BLaER1 (cell line): ENCODE measurements at regions not wholly inside any gene's neighbourhood (a gene's known extent, or its start where the extent isn't known, plus 50 kb on each side); places are given as distances from the start of the nearest gene placed in this dataset.

Experiments
- H3K27ac ChIP-seq: shearing (Covaris generic); formaldehyde crosslinking; 2 replicates; pipeline ENCODE4 v1.8.1; 2022
- H3K27me3 ChIP-seq: shearing (Covaris generic); formaldehyde crosslinking; 2 replicates; pipeline ENCODE4 v1.8.1; 2022
- H3K36me3 ChIP-seq: shearing (Covaris generic); formaldehyde crosslinking; 2 replicates; pipeline ENCODE4 v1.8.1; 2022
- H3K4me1 ChIP-seq: shearing (Covaris generic); formaldehyde crosslinking; 2 replicates; pipeline ENCODE4 v1.8.1; 2022
- H3K4me2 ChIP-seq: shearing (Covaris generic); formaldehyde crosslinking; 2 replicates; pipeline ENCODE4 v1.8.1; 2022
- H3K4me3 ChIP-seq: shearing (Covaris generic); formaldehyde crosslinking; 2 replicates; pipeline ENCODE4 v1.8.1; 2022
- H3K9ac ChIP-seq: shearing (Covaris generic); formaldehyde crosslinking; 2 replicates; pipeline ENCODE4 v1.8.1; 2022
- H3K9me3 ChIP-seq: shearing (Covaris generic); formaldehyde crosslinking; 2 replicates; pipeline ENCODE4 v1.8.1; 2022
- H4K20me1 ChIP-seq: shearing (Covaris generic); formaldehyde crosslinking; 2 replicates; pipeline ENCODE4 v1.8.1; 2022
- Cebpa-rat ChIP-seq: shearing (Covaris generic); IDR thresholded peaks from 2 replicates; pipeline ENCODE4 v1.8.1; 2022

DNA sequence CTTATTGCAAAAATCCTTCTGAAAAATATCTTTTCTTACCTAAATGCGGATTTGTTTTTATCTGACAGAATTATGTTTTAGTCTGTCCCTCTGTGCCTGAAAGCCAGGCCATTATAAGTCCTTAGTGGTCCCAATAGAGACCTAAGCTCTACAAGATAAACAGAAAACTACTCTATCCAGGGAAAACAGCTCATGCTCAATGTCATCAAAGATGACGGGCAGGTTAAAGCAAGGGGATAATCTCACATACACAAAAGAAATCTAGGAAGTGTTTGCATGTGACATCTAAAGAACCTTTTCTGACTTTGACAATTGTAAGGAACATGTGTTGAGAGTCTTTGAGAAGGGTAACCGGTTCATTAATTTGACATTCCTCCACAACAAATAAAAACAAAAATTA is 741.1 kb upstream of the ID2 start:
- no peaks in the 10 kb centered on the region for H3K36me3 ChIP-seq
- no peak for TF ChIP-seq Cebpa-rat
- no peak overlapping the region for H3K9ac ChIP-seq
- no peak overlapping the region for H3K4me3 ChIP-seq
- no peaks in the 10 kb centered on the region for H4K20me1 ChIP-seq
- H3K27ac ChIP-seq: no peak overlapping the region
- H3K4me1 ChIP-seq: peaks cover 8% of the 10 kb centered on the region
- no peaks in the 10 kb centered on the region for H3K9me3 ChIP-seq
- no peaks in the 10 kb centered on the region for H3K27me3 ChIP-seq
- no peak overlapping the region for H3K4me2 ChIP-seq

DNA sequence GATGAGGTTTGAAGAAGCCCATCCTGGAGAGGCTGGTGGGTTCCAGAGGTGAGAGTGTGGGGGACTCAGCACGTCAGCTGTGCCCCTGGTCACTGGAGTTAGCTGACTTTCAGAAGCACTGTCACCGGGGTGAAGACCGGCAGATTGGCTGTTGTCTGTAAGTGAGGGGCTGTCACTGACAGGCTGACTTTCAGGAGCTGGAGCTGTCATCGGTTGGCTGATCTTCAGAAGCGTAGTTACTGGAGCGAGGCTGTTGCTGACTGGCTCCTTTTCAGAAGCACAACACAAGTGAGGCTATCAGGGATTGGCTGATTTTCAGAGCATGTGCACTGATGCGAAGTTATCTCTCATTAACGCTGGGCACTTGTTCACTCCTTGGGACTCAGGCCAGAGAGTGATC is 738.4 kb upstream of the ID2 start:
- no peak overlapping the region for H3K27ac ChIP-seq
- H3K9ac ChIP-seq: no peak overlapping the region
- no peak overlapping the region for H3K4me2 ChIP-seq
- H3K4me3 ChIP-seq: no peak overlapping the region
- H3K4me1 ChIP-seq: peaks cover 8% of the 10 kb centered on the region
- TF ChIP-seq Cebpa-rat: no peak
- H3K36me3 ChIP-seq: no peaks in the 10 kb centered on the region
- H3K27me3 ChIP-seq: no peaks in the 10 kb centered on the region
- no peaks in the 10 kb centered on the region for H3K9me3 ChIP-seq
- H4K20me1 ChIP-seq: no peaks in the 10 kb centered on the region

- H3K27ac ChIP-seq: no peak overlapping the region
- H3K4me2 ChIP-seq: no peak overlapping the region
- H3K4me3 ChIP-seq: no peak overlapping the region
- H3K27me3 ChIP-seq: no peaks in the 10 kb centered on the region
- H3K4me1 ChIP-seq: peaks cover 8% of the 10 kb centered on the region
- TF ChIP-seq Cebpa-rat: no peak
- H3K9ac ChIP-seq: no peak overlapping the region
- H4K20me1 ChIP-seq: no peaks in the 10 kb centered on the region
- no peaks in the 10 kb centered on the region for H3K36me3 ChIP-seq
- H3K9me3 ChIP-seq: no peaks in the 10 kb centered on the region
Observed at GRCh38 chr2:7945026-7945425, 736.8 kb upstream of the ID2 start.

- Histone ChIP-seq H3K9ac (no peak overlapping the region), H3K27me3 (no peaks in the 10 kb centered on the region), H3K36me3 (no peaks in the 10 kb centered on the region), H3K9me3 (no peaks in the 10 kb centered on the region), H3K4me3 (no peak overlapping the region), H3K27ac (no peak overlapping the region), H3K4me1 (no peaks in the 10 kb centered on the region), H3K4me2 (no peak overlapping the region), H4K20me1 (no peaks in the 10 kb centered on the region)
- no peak for TF ChIP-seq Cebpa-rat
Observed at GRCh38 chr2:7950035-7950612, 731.7 kb upstream of the ID2 start.

DNA sequence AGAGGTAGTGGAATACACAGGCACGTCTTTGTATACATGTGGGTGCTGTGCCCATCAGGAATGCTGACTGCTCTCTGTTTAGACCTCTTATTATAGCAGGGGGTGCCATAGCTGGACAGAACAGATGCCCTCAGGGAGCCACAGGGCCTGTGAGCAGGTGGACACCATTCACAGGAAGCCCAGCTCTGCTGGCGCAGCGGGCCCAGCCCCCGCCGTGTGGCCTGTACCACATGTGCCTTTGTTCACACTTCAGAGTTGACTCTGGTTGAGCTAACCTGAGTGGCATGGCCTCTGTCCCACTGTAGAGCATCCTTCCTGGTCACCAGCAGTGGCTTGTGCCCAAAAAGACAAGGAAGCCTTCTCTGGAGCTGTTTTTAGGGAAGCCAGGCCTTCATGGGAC is 730.9 kb upstream of the ID2 start:
- H3K4me3 ChIP-seq: no peak overlapping the region
- no peak overlapping the region for H3K9ac ChIP-seq
- no peak for TF ChIP-seq Cebpa-rat
- no peaks in the 10 kb centered on the region for H4K20me1 ChIP-seq
- no peaks in the 10 kb centered on the region for H3K4me1 ChIP-seq
- no peak overlapping the region for H3K4me2 ChIP-seq
- H3K27me3 ChIP-seq: no peaks in the 10 kb centered on the region
- H3K9me3 ChIP-seq: no peaks in the 10 kb centered on the region
- no peak overlapping the region for H3K27ac ChIP-seq
- no peaks in the 10 kb centered on the region for H3K36me3 ChIP-seq

DNA sequence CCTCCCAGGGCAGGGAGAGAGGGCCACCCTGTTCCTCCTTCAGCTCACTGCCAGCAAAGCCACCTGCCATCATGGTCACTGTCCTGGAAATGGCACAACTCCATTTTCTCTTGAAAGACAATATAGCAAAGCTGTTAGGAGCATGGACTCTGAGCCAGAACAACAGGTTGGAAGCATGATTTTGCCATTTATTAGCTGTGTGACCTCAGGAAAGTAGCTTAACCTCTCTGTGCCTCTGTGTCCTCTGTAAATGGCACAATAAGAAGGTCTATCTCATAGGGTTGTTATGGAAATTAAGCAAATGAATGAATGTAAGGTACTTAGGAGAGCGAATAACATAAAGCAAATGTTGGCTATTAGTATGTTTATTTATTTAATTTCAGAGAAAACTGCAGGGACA is 730.4 kb upstream of the ID2 start:
- Histone ChIP-seq H3K9me3 (no peaks in the 10 kb centered on the region), H3K27ac (no peak overlapping the region), H3K4me2 (no peak overlapping the region), H3K4me1 (no peaks in the 10 kb centered on the region), H3K4me3 (no peak overlapping the region), H4K20me1 (no peaks in the 10 kb centered on the region), H3K9ac (no peak overlapping the region), H3K36me3 (no peaks in the 10 kb centered on the region), H3K27me3 (no peaks in the 10 kb centered on the region)
- no peak for TF ChIP-seq Cebpa-rat

DNA sequence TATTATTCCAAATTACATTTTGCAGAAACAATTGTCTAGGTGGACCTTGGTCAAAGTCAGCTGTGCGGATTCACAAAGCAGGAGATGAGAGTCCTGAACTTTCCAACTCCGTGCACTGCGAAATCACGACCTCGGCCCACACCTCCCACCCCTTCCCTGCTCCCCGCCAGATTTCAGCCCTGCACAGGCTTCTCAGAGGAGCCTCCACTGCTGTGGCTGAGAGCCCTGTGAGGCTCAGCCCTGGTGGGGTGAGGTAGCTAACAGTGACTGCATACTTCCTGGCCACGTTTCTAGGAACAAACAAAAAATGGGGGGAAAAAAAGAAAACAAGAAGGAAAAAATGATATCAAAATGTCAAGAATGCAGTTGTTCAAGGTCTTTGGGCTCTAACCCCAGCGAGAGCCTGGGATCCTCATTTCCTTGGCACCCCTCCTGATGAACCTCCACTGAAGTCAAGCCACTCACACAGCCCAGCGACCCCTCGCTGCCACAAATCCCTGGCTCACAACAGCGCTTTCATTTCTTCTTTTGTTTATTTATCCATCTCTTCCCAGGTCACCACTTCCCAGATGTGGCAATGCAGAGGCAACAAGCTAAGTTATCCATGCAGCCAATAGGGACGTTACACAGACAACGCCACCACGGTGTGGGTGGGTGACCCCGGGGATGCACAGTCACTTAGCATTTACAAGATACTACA is 729.7 kb upstream of the ID2 start:
- no peak overlapping the region for H3K4me2 ChIP-seq
- H3K9ac ChIP-seq: no peak overlapping the region
- H3K27ac ChIP-seq: no peak overlapping the region
- no peak overlapping the region for H3K4me3 ChIP-seq
- H3K4me1 ChIP-seq: no peaks in the 10 kb centered on the region
- H3K27me3 ChIP-seq: no peaks in the 10 kb centered on the region
- no peaks in the 10 kb centered on the region for H3K36me3 ChIP-seq
- H4K20me1 ChIP-seq: no peaks in the 10 kb centered on the region
- H3K9me3 ChIP-seq: no peaks in the 10 kb centered on the region
- TF ChIP-seq Cebpa-rat: no peak

DNA sequence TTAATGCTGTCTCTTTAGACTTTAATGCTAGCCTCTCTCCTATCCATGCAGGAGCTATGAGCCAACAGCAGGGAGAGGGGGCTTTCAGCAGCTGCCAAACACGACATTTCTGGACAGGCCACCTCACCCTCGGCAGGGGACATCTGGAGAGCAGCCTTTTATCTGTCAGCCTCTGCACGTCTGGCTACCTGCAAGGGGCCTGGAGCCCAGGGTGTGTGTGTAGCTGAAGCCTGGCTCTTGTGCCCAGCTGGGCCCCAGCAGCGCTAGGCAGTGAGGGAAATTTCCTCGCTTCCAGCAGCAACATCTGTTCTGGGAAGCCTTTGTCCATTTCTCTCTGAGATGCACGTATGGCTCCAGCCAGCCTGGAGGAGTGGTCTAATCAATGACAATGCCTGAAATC is 728.7 kb upstream of the ID2 start:
- no peaks in the 10 kb centered on the region for H3K4me1 ChIP-seq
- H3K9ac ChIP-seq: no peak overlapping the region
- no peak for TF ChIP-seq Cebpa-rat
- no peaks in the 10 kb centered on the region for H3K36me3 ChIP-seq
- H3K4me3 ChIP-seq: no peak overlapping the region
- H3K4me2 ChIP-seq: no peak overlapping the region
- H4K20me1 ChIP-seq: no peaks in the 10 kb centered on the region
- no peaks in the 10 kb centered on the region for H3K9me3 ChIP-seq
- H3K27ac ChIP-seq: no peak overlapping the region
- H3K27me3 ChIP-seq: no peaks in the 10 kb centered on the region

DNA sequence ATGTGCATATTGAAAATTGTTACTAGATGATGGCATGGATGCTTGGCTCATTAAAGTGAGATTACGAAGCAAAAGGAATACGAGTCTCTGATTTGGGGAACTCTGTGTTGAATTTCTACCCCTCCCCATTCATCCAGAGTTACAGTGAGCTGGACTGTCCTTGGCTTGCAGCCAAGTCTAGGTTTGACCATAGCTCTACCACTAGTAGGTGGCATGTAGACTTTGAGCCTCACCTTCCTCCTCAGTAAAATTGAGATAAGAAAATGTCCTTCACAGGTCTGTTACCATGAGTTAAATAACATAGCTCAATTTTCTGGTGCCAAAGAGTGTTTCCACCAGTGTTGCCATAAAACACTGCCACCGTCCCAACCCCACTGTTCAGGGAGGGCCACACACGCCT is 727.6 kb upstream of the ID2 start:
- H3K9me3 ChIP-seq: no peaks in the 10 kb centered on the region
- no peak overlapping the region for H3K4me3 ChIP-seq
- no peak overlapping the region for H3K9ac ChIP-seq
- no peaks in the 10 kb centered on the region for H3K36me3 ChIP-seq
- H3K27me3 ChIP-seq: no peaks in the 10 kb centered on the region
- H3K4me1 ChIP-seq: no peaks in the 10 kb centered on the region
- no peak for TF ChIP-seq Cebpa-rat
- H4K20me1 ChIP-seq: no peaks in the 10 kb centered on the region
- H3K4me2 ChIP-seq: no peak overlapping the region
- H3K27ac ChIP-seq: no peak overlapping the region

GRCh38 chr2:7956126-7956689 is 725.6 kb upstream of the ID2 start:
- H3K9me3 ChIP-seq: no peaks in the 10 kb centered on the region
- no peak overlapping the region for H3K4me2 ChIP-seq
- H3K4me3 ChIP-seq: no peak overlapping the region
- H3K4me1 ChIP-seq: no peaks in the 10 kb centered on the region
- no peak overlapping the region for H3K27ac ChIP-seq
- no peak overlapping the region for H3K9ac ChIP-seq
- no peak for TF ChIP-seq Cebpa-rat
- H3K27me3 ChIP-seq: no peaks in the 10 kb centered on the region
- H4K20me1 ChIP-seq: no peaks in the 10 kb centered on the region
- H3K36me3 ChIP-seq: no peaks in the 10 kb centered on the region
